AG20443 (cell line): ENCODE measurements at regions not wholly inside any gene's neighbourhood (a gene's known extent, or its start where the extent isn't known, plus 50 kb on each side); places are given as distances from the start of the nearest gene placed in this dataset.
"Not testable (repeated sequence)": the region's sequence is repeated elsewhere in the genome, so short reads cannot be mapped to it uniquely, and the experiment has no call there.

Experiments used
- DNase-seq: peaks from one replicate; pipeline ENCODE4 v3.0.0; 2012; ENCODE audit warnings: low spot score, mixed read lengths

- DNase-seq = not testable (repeated sequence)
These were observed 108.9 kb downstream of the SRGAP2 start for GRCh38 chr1:206312274-206312665.

- DNase-seq = not testable (repeated sequence)
These were observed 111.8 kb downstream of the SRGAP2 start for GRCh38 chr1:206314951-206315636.

GRCh38 chr1:206316901-206317300, 113.6 kb downstream of the SRGAP2 start:
- DNase-seq = not testable (repeated sequence)

GRCh38 chr1:206317878-206318514, 114.7 kb downstream of the SRGAP2 start:
- DNase-seq = not testable (repeated sequence)

- not testable (repeated sequence) for DNase-seq
These were observed 116.9 kb downstream of the SRGAP2 start for GRCh38 chr1:206320227-206320626.

- not testable (repeated sequence) for DNase-seq
These were observed 123.0 kb downstream of the SRGAP2 start for GRCh38 chr1:206326159-206326939.

- DNase-seq = not testable (repeated sequence)
These were observed 128.3 kb downstream of the SRGAP2 start for GRCh38 chr1:206331597-206331996.

GRCh38 chr1:206333316-206333715, 130.0 kb downstream of the SRGAP2 start:
- DNase-seq = not testable (repeated sequence)

- not testable (repeated sequence) for DNase-seq
These were observed 130.6 kb downstream of the SRGAP2 start for GRCh38 chr1:206333897-206334296.

GRCh38 chr1:206334481-206334880, 131.1 kb downstream of the SRGAP2 start:
- not testable (repeated sequence) for DNase-seq

GRCh38 chr1:206335162-206335561, 131.8 kb downstream of the SRGAP2 start:
- DNase-seq = not testable (repeated sequence)

- DNase-seq = not testable (repeated sequence)
These were observed 132.8 kb downstream of the SRGAP2 start for GRCh38 chr1:206335875-206336846.

GRCh38 chr1:206337024-206337423, 133.3 kb upstream of the IKBKE start:
- DNase-seq = not testable (repeated sequence)

GRCh38 chr1:206350493-206351275, 119.6 kb upstream of the IKBKE start:
- DNase-seq = not testable (repeated sequence)

GRCh38 chr1:206351276-206352052, 118.8 kb upstream of the IKBKE start:
- not testable (repeated sequence) for DNase-seq

GRCh38 chr1:206356310-206356709, 114.0 kb upstream of the IKBKE start:
- not testable (repeated sequence) for DNase-seq

GRCh38 chr1:206357962-206358361, 112.3 kb upstream of the IKBKE start:
- DNase-seq = not testable (repeated sequence)

GRCh38 chr1:206358771-206359170, 111.5 kb upstream of the IKBKE start:
- not testable (repeated sequence) for DNase-seq

GRCh38 chr1:206359377-206359776, 110.9 kb upstream of the IKBKE start:
- DNase-seq = not testable (repeated sequence)
